ENCODE measurements at regions not wholly inside any gene's neighbourhood (a gene's known extent, or its start where the extent isn't known, plus 50 kb on each side); places are given as distances from the start of the nearest gene placed in this dataset.

GRCh38 chr10:110356628-110357245, 52.0 kb upstream of the SMNDC1 start:
- TF ChIP-seq CTCF (IDR thresholded peaks at IDR 0.05) (no peak), POLR2A (IDR thresholded peaks at IDR 0.05) (no peak)
